GM12872 (cell line): ENCODE measurements at regions not wholly inside any gene's neighbourhood (a gene's known extent, or its start where the extent isn't known, plus 50 kb on each side); places are given as distances from the start of the nearest gene placed in this dataset.

ENCODE experiments used
- CTCF ChIP-seq: IDR thresholded peaks from 3 replicates; pipeline ENCODE4 v1.5.1; 2011; ENCODE audit warnings: low read depth, mild to moderate bottlenecking, low read length, moderate library complexity; ENCODE audit not compliant: insufficient read depth

GRCh38 chr18:11532758-11533512, 76.5 kb upstream of the SLC35G4 start:
- no peak for TF ChIP-seq CTCF

- no peak for TF ChIP-seq CTCF
These were observed 80.3 kb upstream of the SLC35G4 start for GRCh38 chr18:11529081-11529480.

GRCh38 chr18:11526675-11527074, 82.7 kb upstream of the SLC35G4 start:
- TF ChIP-seq CTCF = no peak

- TF ChIP-seq CTCF = no peak
These were observed 85.6 kb upstream of the SLC35G4 start for GRCh38 chr18:11523804-11524203.

- no peak for TF ChIP-seq CTCF
These were observed 86.4 kb upstream of the SLC35G4 start for GRCh38 chr18:11522992-11523391.

GRCh38 chr18:11521853-11522252, 87.5 kb upstream of the SLC35G4 start:
- no peak for TF ChIP-seq CTCF

- TF ChIP-seq CTCF = no peak
These were observed 88.9 kb upstream of the SLC35G4 start for GRCh38 chr18:11520536-11520935.
